ENCODE measurements at regions not wholly inside any gene's neighbourhood (a gene's known extent, or its start where the extent isn't known, plus 50 kb on each side); places are given as distances from the start of the nearest gene placed in this dataset.

DNA sequence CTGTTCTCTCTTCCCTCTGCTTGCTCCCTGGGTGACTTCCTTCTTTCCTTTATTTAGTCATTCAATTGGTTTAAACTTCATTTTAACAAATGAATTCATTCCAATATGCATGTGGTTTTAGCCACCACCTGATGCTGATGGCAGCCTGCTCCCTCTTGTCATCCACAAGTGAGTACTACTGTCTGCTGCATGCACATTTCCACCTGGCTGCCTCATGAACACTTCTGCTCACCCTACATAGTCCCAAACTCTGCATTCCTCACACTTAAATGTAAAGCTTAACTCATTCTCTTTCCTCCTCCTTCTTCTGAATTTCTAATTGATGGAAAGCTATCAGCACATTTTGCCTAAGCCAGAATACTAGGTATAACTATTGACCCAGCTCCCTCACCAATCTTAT is 184.7 kb upstream of the ZNF462 start:
- no peak for DNase-seq

DNA sequence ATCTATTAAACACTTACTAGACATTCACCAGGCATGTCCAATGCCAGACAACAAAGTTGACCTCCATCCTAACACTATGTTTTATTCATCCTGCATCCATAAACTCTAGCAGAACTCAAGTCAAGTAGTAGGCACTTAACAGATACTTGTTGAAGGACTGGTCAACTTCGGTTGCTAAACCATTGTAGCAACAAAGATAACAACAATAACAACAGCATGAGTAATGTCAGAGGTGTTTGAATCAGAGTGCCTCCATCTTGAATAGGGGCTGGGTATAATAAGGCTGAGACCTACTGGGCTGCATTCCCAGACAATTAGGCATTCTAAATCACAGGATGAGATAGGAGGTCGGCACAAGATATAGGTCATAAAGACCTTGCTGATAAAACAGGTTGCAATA is 180.5 kb upstream of the ZNF462 start:
- no peak overlapping the region for H3K27ac Mint-ChIP-seq (ENCODE audit: unreplicated experiment)
- peaks cover 3% of the 10 kb centered on the region for H3K4me1 Mint-ChIP-seq (ENCODE audit: low read depth, unreplicated experiment)
- H3K36me3 Mint-ChIP-seq (ENCODE audit: unreplicated experiment): no peaks in the 10 kb centered on the region
- TF ChIP-seq, protein P1, sequence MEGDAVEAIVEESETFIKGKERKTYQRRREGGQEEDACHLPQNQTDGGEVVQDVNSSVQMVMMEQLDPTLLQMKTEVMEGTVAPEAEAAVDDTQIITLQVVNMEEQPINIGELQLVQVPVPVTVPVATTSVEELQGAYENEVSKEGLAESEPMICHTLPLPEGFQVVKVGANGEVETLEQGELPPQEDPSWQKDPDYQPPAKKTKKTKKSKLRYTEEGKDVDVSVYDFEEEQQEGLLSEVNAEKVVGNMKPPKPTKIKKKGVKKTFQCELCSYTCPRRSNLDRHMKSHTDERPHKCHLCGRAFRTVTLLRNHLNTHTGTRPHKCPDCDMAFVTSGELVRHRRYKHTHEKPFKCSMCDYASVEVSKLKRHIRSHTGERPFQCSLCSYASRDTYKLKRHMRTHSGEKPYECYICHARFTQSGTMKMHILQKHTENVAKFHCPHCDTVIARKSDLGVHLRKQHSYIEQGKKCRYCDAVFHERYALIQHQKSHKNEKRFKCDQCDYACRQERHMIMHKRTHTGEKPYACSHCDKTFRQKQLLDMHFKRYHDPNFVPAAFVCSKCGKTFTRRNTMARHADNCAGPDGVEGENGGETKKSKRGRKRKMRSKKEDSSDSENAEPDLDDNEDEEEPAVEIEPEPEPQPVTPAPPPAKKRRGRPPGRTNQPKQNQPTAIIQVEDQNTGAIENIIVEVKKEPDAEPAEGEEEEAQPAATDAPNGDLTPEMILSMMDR (IDR thresholded peaks at IDR 0.05; ENCODE audit: partially characterized antibody, unreplicated experiment): no peak
- peaks cover 4% of the 10 kb centered on the region for H3K9me3 Mint-ChIP-seq (ENCODE audit: unreplicated experiment)
- no peaks in the 10 kb centered on the region for H3K27me3 Mint-ChIP-seq (ENCODE audit: unreplicated experiment)
- H3K4me3 Mint-ChIP-seq (ENCODE audit: unreplicated experiment): no peak overlapping the region
- DNase-seq: no peak

More for the DNA sequence above, 184.7 kb upstream of the ZNF462 start:
- Mint-ChIP-seq H3K4me3 (ENCODE audit: unreplicated experiment) (no peak overlapping the region), H3K27ac (ENCODE audit: unreplicated experiment) (no peak overlapping the region), H3K9me3 (ENCODE audit: unreplicated experiment) (peaks cover 6% of the 10 kb centered on the region), H3K27me3 (ENCODE audit: unreplicated experiment) (no peaks in the 10 kb centered on the region), H3K4me1 (ENCODE audit: low read depth, unreplicated experiment) (peaks cover 3% of the 10 kb centered on the region), H3K36me3 (ENCODE audit: unreplicated experiment) (no peaks in the 10 kb centered on the region)
- TF ChIP-seq, protein P1 (IDR thresholded peaks at IDR 0.05; ENCODE audit: partially characterized antibody, unreplicated experiment): no peak

DNA sequence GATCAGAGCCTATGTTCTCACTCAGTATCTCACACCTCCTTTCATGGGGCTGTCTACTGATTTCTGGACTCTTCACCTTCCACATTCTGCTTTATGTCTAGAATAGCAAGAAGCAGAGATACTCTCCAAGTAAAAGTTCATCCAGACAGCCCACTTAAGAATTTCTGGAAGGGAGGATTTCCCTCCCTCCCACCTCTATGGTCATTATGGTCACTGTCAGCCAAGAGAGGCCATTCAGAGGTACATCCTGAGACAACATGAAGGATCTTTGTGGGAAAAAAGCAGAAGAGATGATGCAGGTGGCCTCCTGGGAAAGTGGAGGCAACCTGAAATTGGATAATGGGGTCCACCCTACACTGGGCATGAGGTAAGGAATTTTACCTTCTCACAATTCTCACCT is 179.5 kb upstream of the ZNF462 start:
- H3K4me3 Mint-ChIP-seq (ENCODE audit: unreplicated experiment): no peak overlapping the region
- no peaks in the 10 kb centered on the region for H3K27me3 Mint-ChIP-seq (ENCODE audit: unreplicated experiment)
- no peak overlapping the region for H3K27ac Mint-ChIP-seq (ENCODE audit: unreplicated experiment)
- TF ChIP-seq, protein P1 (IDR thresholded peaks at IDR 0.05; ENCODE audit: partially characterized antibody, unreplicated experiment): no peak
- no peak for DNase-seq
- H3K36me3 Mint-ChIP-seq (ENCODE audit: unreplicated experiment): no peaks in the 10 kb centered on the region
- peaks cover 4% of the 10 kb centered on the region for H3K9me3 Mint-ChIP-seq (ENCODE audit: unreplicated experiment)
- peaks cover 3% of the 10 kb centered on the region for H3K4me1 Mint-ChIP-seq (ENCODE audit: low read depth, unreplicated experiment)

DNA sequence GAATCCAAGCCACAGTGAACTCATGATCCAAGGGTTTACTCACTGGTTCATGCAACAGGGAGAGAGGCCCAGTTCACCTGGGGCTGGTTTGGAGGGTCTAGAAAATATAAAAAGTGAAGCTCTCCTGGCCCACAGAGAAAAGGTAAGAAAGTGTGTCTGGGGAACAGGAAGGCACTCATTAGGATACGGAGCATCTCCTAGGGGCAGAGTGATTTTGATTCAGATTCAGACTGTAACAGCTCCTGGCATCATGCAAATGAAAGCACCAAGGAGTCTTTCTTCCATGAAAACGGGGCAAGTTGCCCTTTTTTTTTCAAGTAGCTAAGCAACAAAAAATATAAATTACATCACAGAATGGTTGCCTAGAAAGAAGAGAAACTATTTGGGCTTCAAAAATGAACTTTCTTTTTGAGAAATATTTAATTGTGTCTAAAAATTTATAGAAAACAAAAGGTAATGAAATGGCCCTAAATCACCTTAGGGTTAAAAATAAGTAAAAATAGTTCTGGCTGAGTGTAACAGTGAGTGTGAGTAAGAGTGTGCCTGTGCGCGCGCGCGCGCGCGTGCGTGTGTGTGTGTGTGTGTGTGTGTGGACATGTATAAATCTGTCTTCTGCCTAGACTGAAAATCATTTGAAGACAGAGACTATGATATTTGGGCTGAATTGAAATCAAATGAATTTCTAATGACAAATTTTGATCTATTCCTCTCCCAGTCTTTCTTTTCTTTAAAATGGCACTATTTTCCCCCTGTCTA is 177.8 kb upstream of the ZNF462 start:
- Mint-ChIP-seq H3K4me1 (ENCODE audit: low read depth, unreplicated experiment) (peaks cover 3% of the 10 kb centered on the region), H3K27me3 (ENCODE audit: unreplicated experiment) (no peaks in the 10 kb centered on the region), H3K9me3 (ENCODE audit: unreplicated experiment) (peaks cover 4% of the 10 kb centered on the region), H3K27ac (ENCODE audit: unreplicated experiment) (no peak overlapping the region), H3K36me3 (ENCODE audit: unreplicated experiment) (no peaks in the 10 kb centered on the region), H3K4me3 (ENCODE audit: unreplicated experiment) (no peak overlapping the region)
- TF ChIP-seq, protein P1 (IDR thresholded peaks at IDR 0.05; ENCODE audit: partially characterized antibody, unreplicated experiment): no peak
- DNase-seq: no peak

DNA sequence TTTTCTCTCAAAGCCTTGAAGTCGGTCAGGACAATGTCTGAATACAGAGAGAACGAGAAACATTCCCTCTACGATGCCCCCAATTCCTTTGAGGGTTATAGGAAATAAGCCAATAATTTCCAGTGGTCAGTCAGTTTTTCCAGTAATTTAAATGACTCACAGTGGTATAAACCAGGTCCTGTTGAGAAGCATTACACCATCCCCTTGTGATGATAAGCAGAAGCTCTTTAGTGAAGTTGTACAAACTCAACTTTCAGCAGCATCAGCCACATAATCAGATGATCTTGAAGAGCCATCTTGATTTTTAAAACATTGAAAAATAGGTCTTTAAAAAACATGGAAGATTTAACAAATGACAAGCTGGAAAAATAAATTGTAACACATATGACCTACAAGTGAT is 173.9 kb upstream of the ZNF462 start:
- Mint-ChIP-seq H3K4me3 (ENCODE audit: unreplicated experiment) (no peak overlapping the region), H3K4me1 (ENCODE audit: low read depth, unreplicated experiment) (no peaks in the 10 kb centered on the region), H3K36me3 (ENCODE audit: unreplicated experiment) (no peaks in the 10 kb centered on the region), H3K27ac (ENCODE audit: unreplicated experiment) (no peak overlapping the region), H3K27me3 (ENCODE audit: unreplicated experiment) (no peaks in the 10 kb centered on the region), H3K9me3 (ENCODE audit: unreplicated experiment) (no peaks in the 10 kb centered on the region)
- TF ChIP-seq, protein P1 (IDR thresholded peaks at IDR 0.05; ENCODE audit: partially characterized antibody, unreplicated experiment): no peak
- no peak for DNase-seq

All from glutamatergic neuron (in vitro differentiated cells).